DND-41 (cell line): ENCODE measurements at regions not wholly inside any gene's neighbourhood (a gene's known extent, or its start where the extent isn't known, plus 50 kb on each side); places are given as distances from the start of the nearest gene placed in this dataset.

Source experiments
- ATAC-seq: fragments of 200-7000 bp; cut with Tn5 transposase; 3 replicates; pipeline ENCODE4 v1.9.1; 2021; ENCODE audit warnings: low read depth; ENCODE audit not compliant: insufficient read depth
- DNase-seq: peaks from one replicate; pipeline ENCODE4 v3.0.0-alpha.2; 2020
- H2AFZ ChIP-seq: 2 replicates; pipeline ENCODE4 v1.6.0; 2012; ENCODE audit warnings: low read depth, low read length
- H3K27ac ChIP-seq: 2 replicates; pipeline ENCODE4 v1.5.1; 2012; ENCODE audit warnings: low read length, inconsistent platforms
- H3K27me3 ChIP-seq: fragments of 200-600 bp; sonication (generic); 2 replicates; pipeline ENCODE4 v1.6.0; 2012; ENCODE audit warnings: low read length, mild to moderate bottlenecking, inconsistent platforms; ENCODE audit not compliant: insufficient read depth, poor library complexity
- H3K36me3 ChIP-seq: 2 replicates; pipeline ENCODE4 v1.5.1; 2012; ENCODE audit warnings: low read length, inconsistent platforms; ENCODE audit not compliant: insufficient read depth
- H3K4me1 ChIP-seq: 2 replicates; pipeline ENCODE4 v1.5.1; 2012; ENCODE audit warnings: mild to moderate bottlenecking, low read length; ENCODE audit not compliant: insufficient read depth
- H3K4me2 ChIP-seq: 2 replicates; pipeline ENCODE4 v1.6.0; 2012; ENCODE audit warnings: mild to moderate bottlenecking, moderate library complexity, low read length, inconsistent platforms; ENCODE audit not compliant: insufficient read depth
- H3K4me3 ChIP-seq, 2 experiments: fragments of 200-600 bp in 1 of 2; shearing (Covaris generic) in 1 of 2; 2 replicates each; pipeline ENCODE4 v1.5.1; 2012 to 2016; ENCODE audit warnings: inconsistent platforms in 2 of 2, low read length in 2 of 2, mild to moderate bottlenecking in 2 of 2, low read depth in 1 of 2, moderate library complexity in 1 of 2
- H3K79me2 ChIP-seq: 2 replicates; pipeline ENCODE4 v1.6.0; 2012; ENCODE audit warnings: low read length, inconsistent platforms; ENCODE audit not compliant: insufficient read depth
- H3K9ac ChIP-seq: 2 replicates; pipeline ENCODE4 v1.6.0; 2012; ENCODE audit warnings: low read depth, mild to moderate bottlenecking, inconsistent platforms, low read length, moderate library complexity
- H3K9me3 ChIP-seq: 2 replicates; pipeline ENCODE4 v1.5.1; 2012; ENCODE audit warnings: low read length, moderate library complexity, mild to moderate bottlenecking, inconsistent platforms; ENCODE audit not compliant: insufficient read depth, severe bottlenecking
- H4K20me1 ChIP-seq: 2 replicates; pipeline ENCODE4 v1.6.0; 2012; ENCODE audit warnings: low read length; ENCODE audit not compliant: insufficient read depth
- EZH2 ChIP-seq: IDR thresholded peaks from 3 replicates; pipeline ENCODE4 v1.6.1; 2012; ENCODE audit warnings: borderline replicate concordance, low read depth, mild to moderate bottlenecking, moderate library complexity, low read length, inconsistent platforms; ENCODE audit not compliant: severe bottlenecking
- TF ChIP-seq, protein P1 (sequence below): IDR thresholded peaks from 2 replicates; pipeline ENCODE4 v1.5.1; 2012; ENCODE audit warnings: borderline replicate concordance, low read length, moderate library complexity, mild to moderate bottlenecking; ENCODE audit not compliant: poor library complexity, severe bottlenecking; ENCODE audit errors: extremely low read depth

DNA sequence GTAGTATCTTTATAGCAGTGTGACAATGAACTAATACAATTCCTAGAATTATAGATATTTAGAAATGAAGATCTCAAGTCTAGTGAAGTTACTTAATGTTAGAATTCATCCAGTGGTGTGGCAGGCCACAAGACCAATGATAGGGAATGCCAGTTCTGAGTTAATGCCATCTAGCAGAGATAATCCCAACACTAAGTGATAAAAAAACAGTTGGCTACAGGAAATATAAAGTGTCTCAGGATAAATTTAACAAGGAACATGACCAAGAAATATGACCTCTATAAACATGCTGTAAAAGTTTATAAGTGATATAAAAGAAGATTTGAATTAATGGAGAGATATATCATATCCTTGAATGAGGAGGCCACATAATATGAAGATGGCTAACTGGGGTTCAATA is 1790.5 kb upstream of the ADGRL3 start:
- H3K4me3 ChIP-seq: no peak overlapping the region
- no peak overlapping the region for H3K9ac ChIP-seq
- no peak for TF ChIP-seq EZH2
- TF ChIP-seq, protein P1, sequence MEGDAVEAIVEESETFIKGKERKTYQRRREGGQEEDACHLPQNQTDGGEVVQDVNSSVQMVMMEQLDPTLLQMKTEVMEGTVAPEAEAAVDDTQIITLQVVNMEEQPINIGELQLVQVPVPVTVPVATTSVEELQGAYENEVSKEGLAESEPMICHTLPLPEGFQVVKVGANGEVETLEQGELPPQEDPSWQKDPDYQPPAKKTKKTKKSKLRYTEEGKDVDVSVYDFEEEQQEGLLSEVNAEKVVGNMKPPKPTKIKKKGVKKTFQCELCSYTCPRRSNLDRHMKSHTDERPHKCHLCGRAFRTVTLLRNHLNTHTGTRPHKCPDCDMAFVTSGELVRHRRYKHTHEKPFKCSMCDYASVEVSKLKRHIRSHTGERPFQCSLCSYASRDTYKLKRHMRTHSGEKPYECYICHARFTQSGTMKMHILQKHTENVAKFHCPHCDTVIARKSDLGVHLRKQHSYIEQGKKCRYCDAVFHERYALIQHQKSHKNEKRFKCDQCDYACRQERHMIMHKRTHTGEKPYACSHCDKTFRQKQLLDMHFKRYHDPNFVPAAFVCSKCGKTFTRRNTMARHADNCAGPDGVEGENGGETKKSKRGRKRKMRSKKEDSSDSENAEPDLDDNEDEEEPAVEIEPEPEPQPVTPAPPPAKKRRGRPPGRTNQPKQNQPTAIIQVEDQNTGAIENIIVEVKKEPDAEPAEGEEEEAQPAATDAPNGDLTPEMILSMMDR: no peak
- no peaks in the 10 kb centered on the region for H4K20me1 ChIP-seq
- no peaks in the 10 kb centered on the region for H3K4me1 ChIP-seq
- no peaks in the 10 kb centered on the region for H3K27me3 ChIP-seq
- H3K36me3 ChIP-seq: no peaks in the 10 kb centered on the region
- H3K4me2 ChIP-seq: no peak overlapping the region
- H3K9me3 ChIP-seq: no peaks in the 10 kb centered on the region
- no peak overlapping the region for H2AFZ ChIP-seq
- no peak overlapping the region for H3K27ac ChIP-seq
- no peaks in the 10 kb centered on the region for H3K79me2 ChIP-seq
- no peak for ATAC-seq
- no peak for DNase-seq

DNA sequence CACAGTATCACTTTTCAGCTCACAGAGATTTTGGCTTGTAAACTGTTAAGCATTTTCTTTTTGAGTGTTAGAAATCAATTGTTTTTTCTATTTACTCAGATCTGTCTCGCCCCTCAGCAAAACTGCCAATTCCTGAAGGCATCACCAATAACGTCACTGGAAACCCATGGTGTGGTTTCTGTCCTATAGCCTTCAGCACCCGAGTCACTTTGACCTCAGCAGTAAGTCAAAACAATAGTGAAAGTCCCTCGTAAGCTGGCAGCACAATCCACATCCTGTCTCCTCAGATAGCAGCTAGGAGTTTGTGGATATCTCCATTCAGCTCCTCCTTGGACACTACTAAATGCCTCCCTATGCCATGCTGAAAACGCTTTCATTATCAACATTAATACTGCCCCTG is 1787.4 kb upstream of the ADGRL3 start:
- Histone ChIP-seq H3K27ac (no peak overlapping the region), H2AFZ (no peak overlapping the region), H3K9me3 (no peaks in the 10 kb centered on the region), H3K79me2 (no peaks in the 10 kb centered on the region), H3K4me2 (no peak overlapping the region), H3K27me3 (no peaks in the 10 kb centered on the region), H3K4me1 (no peaks in the 10 kb centered on the region), H3K9ac (no peak overlapping the region), H3K4me3 (no peak overlapping the region), H3K36me3 (no peaks in the 10 kb centered on the region), H4K20me1 (no peaks in the 10 kb centered on the region)
- DNase-seq: no peak
- no peak for TF ChIP-seq EZH2
- TF ChIP-seq, protein P1: no peak
- no peak for ATAC-seq

DNA sequence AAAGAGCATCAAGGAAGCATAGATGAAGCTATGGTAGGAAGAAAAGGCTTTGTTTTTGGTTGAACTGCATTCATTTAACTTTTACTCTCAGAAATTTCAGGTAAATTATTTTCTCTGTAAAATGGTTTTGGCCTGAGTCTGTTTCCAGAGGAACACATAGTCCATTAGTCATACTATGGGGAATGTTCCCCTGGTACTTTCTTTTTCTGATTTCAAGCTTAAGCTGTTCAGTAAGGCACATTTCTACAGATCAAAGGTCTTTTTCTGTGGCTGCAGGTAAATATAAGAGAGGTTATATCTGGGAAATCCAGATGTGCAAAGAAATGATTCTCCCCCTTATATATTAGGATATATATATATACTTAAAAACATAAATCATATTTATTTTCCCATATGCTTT is 1744.4 kb upstream of the ADGRL3 start:
- Histone ChIP-seq H3K79me2 (no peaks in the 10 kb centered on the region), H4K20me1 (no peaks in the 10 kb centered on the region), H3K9ac (no peak overlapping the region), H3K4me3 (no peak overlapping the region), H3K36me3 (no peaks in the 10 kb centered on the region), H3K27ac (no peak overlapping the region), H3K4me2 (no peak overlapping the region), H3K27me3 (no peaks in the 10 kb centered on the region), H2AFZ (no peak overlapping the region), H3K9me3 (peaks cover 3% of the 10 kb centered on the region), H3K4me1 (no peaks in the 10 kb centered on the region)
- no peak for ATAC-seq
- DNase-seq: no peak
- TF ChIP-seq, protein P1: no peak
- TF ChIP-seq EZH2: no peak

DNA sequence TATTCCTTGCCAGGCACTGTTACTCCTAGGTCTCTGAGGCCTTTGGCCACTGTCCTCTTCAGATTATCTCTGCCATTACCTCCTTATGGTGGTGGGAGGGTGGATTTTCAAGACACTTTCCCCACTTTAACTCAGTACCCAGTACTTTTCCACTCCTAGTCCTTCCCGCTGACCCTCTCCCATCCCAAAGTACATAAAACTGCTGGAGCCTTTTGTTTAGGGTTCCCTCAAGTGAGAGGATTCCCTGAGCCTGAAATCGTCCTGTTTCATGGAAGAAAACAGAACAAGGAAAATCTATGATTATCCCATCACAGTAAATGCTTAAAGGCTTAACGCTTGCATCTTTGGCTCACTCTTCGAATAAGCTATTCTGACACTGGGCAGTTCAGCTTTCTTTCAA is 1742.5 kb upstream of the ADGRL3 start:
- Histone ChIP-seq H2AFZ (no peak overlapping the region), H3K36me3 (no peaks in the 10 kb centered on the region), H3K4me3 (no peak overlapping the region), H3K9ac (no peak overlapping the region), H3K4me1 (no peaks in the 10 kb centered on the region), H3K9me3 (peaks cover 3% of the 10 kb centered on the region), H3K27me3 (no peaks in the 10 kb centered on the region), H3K79me2 (no peaks in the 10 kb centered on the region), H3K27ac (no peak overlapping the region), H4K20me1 (no peaks in the 10 kb centered on the region), H3K4me2 (no peak overlapping the region)
- DNase-seq (no peak), ATAC-seq (no peak)
- TF ChIP-seq, protein P1: no peak
- no peak for TF ChIP-seq EZH2
